Stimulated activated CD8-positive, alpha-beta memory T cell treated with anti-CD3 and anti-CD28 coated beads, Interleukin-4, amount 100 ng/mL, for 48 hours (primary cell): ENCODE measurements at regions not wholly inside any gene's neighbourhood (a gene's known extent, or its start where the extent isn't known, plus 50 kb on each side); places are given as distances from the start of the nearest gene placed in this dataset.

Experiments
- DNase-seq: peaks from one replicate; pipeline ENCODE4 v3.0.0-alpha.2; 2020

- DNase-seq: peak; percentile 38
These were observed 775.6 kb downstream of the BRD1 start for GRCh38 chr22:49052023-49052538.

DNA sequence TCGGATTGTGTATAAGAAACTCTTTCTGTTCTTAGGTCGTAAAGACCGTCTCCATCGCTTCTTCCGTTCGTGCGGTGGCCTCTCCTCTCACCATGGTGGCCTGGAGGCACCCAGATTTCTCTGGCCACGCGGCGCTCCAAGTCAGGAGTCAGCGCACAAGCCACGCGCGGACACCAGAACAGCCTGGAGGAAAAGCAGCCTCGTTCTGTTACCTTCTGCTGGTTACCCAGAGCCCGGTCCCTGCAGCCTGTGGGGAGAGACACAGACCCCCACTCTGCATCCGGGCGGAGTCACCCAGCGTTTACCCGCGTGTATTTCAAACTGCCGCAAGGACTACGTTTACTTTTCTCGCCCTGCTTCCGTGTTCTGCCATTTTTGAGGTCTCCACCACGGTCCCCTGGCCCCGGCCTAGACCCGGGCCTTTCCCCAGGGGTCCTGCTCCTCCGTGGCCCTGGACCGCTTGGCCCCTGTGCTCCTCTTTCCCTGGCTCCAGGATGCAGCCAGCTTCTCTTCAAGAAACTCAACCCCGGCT, 776.1 kb downstream of the BRD1 start:
- no peak for DNase-seq

DNA sequence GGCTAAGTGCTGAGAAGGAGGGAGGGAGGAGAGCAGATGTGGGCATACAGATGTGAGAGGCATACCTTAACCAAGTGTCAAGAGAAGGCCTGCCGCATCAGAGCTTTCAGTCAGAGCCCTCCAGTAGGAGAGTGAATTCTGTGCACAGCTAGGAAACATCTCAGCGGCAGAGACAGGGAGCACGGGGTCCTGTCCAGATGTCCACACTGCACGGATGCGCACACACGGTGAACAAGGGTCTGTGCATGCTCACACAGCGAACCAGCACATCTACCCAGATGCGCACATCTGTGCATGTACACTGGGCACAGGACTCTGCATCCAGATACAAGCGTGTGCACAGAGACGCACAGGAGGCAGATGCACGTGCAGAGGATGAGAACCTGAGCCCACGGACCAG, 778.0 kb downstream of the BRD1 start:
- DNase-seq: no peak

DNA sequence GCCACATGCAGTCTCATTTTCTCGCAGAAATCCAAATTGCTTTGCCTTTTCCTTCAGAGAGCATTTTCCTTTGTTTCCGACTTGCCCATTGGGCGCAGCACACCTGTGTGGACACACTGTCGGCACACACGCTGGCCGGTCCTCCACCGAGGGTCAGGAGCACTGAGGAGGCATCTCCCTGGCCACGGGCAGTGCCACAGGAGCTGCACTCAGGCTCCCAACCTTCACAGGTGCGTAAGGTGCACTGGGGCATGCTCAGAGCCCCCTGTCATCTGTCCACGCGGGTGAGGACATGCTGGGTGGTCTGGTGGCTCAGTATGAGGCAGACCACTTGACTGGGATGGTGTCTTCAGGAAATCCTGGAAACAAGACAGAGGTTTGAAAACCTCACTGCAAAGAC, 779.1 kb downstream of the BRD1 start:
- DNase-seq: no peak

- no peak for DNase-seq
These were observed 780.2 kb downstream of the BRD1 start for GRCh38 chr22:49047447-49047846.

- peak; percentile 65 for DNase-seq
These were observed 780.9 kb downstream of the BRD1 start for GRCh38 chr22:49046546-49047361.

GRCh38 chr22:49046000-49046545, 781.6 kb downstream of the BRD1 start:
- no peak for DNase-seq

DNA sequence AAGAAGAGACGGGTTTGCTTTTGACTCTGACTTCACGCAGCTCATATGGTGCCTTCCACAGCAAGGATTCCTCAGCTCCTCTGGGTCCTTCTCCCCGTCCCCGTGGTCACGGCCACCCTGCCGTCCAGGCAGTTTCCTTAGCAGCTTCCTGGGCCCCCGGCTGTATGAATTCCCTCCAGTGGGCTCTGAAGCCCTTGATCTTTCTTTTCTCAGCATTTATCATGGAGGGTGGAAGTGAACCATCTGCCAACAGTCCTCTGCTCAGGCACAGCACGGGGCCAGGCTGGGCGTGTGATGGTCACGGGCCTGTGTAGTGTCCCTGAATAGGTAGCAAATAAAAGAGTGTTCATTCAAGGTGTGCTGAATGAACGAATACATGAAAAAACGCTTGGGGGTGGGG, 782.4 kb downstream of the BRD1 start:
- DNase-seq: no peak

DNA sequence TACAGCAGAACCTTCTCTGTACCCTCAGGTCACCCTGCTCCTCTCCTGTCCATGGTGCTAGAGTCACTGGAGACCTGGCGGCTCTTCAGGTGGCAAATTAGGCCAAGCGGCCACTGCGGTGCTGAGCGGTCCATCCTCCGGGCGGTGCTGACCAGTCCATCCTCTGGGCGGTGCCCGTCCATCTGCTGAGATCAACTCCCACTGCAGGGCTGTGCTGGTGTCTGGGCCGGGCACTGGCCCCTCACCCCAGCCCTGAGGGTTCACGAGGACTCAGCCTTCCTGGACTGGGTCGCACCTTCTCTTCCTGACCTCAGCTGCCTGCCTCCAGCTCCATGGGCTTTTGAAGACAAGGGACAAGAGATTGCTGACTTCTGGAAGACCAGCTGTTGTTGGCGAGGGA, 782.9 kb downstream of the BRD1 start:
- no peak for DNase-seq

GRCh38 chr22:49044091-49044490, 783.6 kb downstream of the BRD1 start:
- no peak for DNase-seq

- DNase-seq: no peak
These were observed 784.5 kb downstream of the BRD1 start for GRCh38 chr22:49042877-49043859.

DNA sequence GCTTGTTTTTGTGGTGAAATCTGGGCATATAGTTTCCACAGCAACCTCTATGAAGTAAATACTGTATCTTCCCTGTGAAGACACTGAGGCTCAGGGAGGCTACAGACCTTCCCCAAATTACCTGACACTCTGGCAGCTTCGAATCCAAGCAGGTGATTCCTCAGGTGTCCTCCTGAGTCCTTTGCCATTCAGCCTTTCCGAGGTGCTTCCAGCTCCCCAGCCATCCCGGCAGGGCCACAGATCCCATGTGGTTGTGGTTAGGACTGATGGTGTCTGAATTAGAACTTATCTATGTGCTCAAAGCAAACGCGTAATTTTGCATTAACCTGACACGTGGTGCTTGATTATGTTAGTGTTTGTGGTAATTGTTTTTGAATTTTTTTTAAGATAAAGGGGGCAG, 785.6 kb downstream of the BRD1 start:
- DNase-seq: no peak

DNA sequence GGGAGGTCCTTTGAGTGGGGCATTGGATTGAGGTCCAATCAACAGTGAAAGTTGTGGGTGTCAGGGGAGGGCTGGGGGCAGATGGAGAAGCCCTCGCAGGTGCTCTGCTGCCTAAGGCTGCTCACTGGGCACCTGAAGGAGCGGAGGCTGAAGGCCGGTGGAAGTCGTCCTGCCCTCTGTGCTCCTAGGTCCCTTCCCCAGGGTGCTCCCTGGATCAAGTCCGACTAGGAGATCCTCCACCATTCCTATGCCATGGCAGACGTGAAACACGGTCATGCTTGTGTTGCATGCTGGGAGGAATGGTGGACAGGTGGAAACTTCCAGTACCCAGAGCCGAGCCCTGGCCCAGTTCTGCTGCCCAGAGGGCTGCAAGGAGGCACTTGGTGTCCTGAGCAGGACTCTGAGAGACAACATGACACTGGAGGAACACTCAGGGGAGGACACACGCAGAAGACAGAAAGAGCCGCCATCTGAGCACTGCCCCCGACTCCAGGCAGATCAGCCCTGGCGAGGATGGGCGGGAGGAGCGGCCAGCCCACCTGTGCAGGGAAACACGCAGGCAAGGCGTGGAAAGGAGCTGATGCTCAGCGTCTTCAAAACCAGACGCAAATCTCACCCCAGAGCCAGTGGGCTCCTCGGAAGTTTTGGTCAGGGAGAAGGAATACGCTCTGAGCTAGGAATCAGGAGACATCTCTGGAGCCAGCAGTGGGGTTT, 786.8 kb downstream of the BRD1 start:
- no peak for DNase-seq

DNA sequence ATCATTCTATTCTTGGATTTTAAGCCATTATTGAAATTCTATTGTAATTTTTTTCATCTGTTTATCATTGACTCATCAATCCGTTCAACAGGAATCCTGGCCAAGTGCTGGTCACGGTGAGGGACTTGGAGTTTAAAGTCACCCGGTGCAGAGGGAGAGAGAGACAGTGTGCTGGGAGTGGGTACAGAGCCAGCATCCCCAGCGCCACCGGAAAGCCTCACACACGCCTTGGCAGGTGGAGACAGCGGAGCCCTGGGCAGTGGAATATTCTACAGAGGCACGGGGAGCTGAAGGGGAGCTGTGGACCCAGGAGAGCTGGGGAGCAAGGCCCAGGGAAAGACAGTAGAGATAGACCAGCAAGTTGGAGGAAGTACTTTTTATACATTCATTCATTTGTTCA, 787.6 kb downstream of the BRD1 start:
- no peak for DNase-seq

DNA sequence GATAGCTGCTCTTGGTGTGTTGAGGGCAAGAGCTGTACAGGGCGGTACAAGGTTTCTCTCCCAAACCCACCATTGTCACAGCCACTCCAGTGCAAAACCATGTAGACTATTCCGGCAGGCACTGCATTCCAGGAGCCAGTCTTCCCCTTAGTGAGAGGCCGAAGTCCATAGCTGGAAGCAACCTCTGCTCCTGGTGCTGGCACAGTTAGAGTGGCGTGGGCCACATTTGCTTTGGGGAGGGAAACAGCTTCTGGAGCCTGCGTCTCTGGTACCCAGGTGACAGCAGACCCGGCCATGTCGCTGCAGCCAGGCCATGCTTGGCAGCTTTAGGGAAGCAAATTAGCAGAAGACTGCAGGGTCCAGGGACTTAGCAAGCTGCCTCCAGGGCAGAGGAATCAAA, 788.0 kb downstream of the BRD1 start:
- DNase-seq: no peak

- DNase-seq: no peak
These were observed 789.9 kb downstream of the BRD1 start for GRCh38 chr22:49037701-49038245.

DNA sequence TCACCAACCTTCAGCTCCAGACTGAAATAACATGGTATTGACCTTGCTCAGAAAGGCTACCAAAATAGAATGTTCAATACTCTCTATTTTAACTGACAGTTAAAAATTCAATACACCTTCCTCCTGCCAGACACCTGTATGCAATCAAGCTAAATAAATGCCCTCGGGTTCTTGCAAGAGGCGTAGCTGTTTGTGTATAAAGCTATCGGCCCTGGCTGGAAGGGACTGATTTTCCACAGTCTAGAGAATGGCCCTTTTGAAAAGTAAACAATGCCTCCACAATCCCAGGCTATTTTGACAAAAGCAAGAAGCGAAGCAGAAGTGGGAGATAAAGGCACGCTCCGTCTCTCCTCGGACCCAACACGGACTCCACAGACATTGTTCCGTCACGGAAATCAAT, 791.2 kb downstream of the BRD1 start:
- no peak for DNase-seq

GRCh38 chr22:49035818-49036457, 791.7 kb downstream of the BRD1 start:
- no peak for DNase-seq

DNA sequence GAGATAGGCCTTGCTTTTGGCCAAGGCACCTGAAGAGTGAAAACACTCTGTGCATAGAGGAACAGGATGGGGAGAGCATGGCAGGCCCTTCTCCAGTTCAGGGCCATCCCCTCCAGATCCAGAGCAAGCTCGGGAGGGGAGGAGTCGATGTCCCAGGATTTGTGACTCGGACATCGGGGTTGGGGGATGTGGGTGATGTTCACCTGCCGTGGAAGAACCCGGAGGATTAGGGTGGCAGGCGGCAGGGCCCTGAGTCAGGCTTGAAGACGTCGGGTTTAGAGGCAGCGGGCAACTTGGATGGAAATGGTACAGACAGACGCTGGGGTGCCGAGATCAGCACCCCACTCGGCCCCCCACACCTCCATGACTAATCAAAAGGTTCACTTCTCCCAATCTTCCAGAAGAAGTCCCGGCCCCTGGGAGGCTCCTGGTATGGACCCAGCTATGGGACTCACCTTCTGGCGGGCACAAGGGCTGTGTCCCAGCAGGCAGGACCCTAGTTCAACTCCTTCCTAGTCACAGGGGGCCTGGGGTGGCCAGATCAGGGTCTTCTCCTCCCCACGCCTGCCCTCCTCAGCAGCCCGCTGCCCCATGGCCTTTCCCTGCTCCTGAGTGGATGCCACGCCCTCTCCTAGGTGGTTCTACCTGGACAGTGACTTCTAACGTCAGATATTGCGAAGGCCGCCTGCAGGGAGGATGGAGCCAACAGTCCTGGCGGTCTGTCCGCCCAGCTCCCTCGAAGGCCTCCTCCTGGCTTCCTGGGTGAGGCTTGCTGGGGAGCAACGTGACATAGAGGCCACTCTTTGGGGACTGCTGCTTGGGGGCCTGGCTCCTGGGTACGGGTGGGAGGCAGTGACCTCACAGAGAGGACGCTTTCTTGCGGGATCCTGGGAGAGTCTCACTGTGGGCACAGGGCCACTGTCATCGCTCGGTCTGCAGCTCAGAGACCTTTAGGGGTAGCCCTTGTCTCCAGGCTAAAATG, 792.5 kb downstream of the BRD1 start:
- no peak for DNase-seq

DNA sequence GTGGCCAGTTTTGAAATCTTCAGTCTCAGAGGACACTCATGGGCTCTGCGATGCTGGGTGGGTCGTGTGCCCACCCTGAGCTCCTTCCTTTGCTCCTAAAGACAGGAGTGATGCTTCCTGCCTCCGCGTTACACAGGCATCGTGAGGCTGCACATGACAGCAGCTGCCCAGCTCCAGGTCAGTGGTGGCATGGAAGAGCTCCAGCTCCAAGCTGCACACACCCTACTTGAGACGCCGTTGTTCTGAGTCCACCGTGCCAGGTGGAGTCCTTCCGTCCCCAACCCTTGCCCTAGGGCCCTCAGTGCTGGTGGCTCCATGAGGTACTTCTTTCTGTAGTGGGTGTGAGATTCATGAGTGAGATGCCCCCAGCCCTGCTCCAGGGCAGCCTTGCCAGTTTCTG, 794.1 kb downstream of the BRD1 start:
- DNase-seq: no peak
